AG04450 (cell line): ENCODE measurements at regions not wholly inside any gene's neighbourhood (a gene's known extent, or its start where the extent isn't known, plus 50 kb on each side); places are given as distances from the start of the nearest gene placed in this dataset.

Experiments used
- CTCF ChIA-PET: fragments of 300-600, 350-600 bp; formaldehyde crosslinking; extraction: SDS; loops from one replicate; lab custom pipeline; 2022; ENCODE audit warnings: antibody characterized with exemption, inconsistent platforms; lab: Charles Lee
- POLR2A ChIA-PET: fragments of 350-600 bp; formaldehyde crosslinking; extraction: SDS; loops from one replicate; lab custom pipeline; 2021; ENCODE audit warnings: antibody characterized with exemption, inconsistent platforms; lab: Yijun Ruan, JAX
- DNase-seq: peaks from one replicate; pipeline ENCODE4 v3.0.0-alpha.2; 2011; ENCODE audit warnings: low read depth, low spot score
- H3K27ac ChIP-seq: one replicate; pipeline ENCODE4 v1.5.1; 2012; ENCODE audit warnings: low read depth, low read length, control low read depth
- H3K27me3 ChIP-seq: one replicate; pipeline ENCODE4 v1.6.0; 2012; ENCODE audit warnings: low read length; ENCODE audit not compliant: control insufficient read depth, insufficient read depth
- H3K4me3 ChIP-seq: 2 replicates; pipeline ENCODE4 v1.5.1; 2011; ENCODE audit warnings: mild to moderate bottlenecking, low read depth, low read length, control low read depth
- H3K9me3 ChIP-seq: 2 replicates; pipeline ENCODE4 v1.5.1; 2012; ENCODE audit warnings: low read length; ENCODE audit not compliant: control insufficient read depth, insufficient read depth
- TF ChIP-seq, protein P1 (sequence below): IDR thresholded peaks from 2 replicates; pipeline ENCODE4 v1.5.1; 2011; ENCODE audit warnings: low read depth, low read length, control low read depth, inconsistent platforms

DNA sequence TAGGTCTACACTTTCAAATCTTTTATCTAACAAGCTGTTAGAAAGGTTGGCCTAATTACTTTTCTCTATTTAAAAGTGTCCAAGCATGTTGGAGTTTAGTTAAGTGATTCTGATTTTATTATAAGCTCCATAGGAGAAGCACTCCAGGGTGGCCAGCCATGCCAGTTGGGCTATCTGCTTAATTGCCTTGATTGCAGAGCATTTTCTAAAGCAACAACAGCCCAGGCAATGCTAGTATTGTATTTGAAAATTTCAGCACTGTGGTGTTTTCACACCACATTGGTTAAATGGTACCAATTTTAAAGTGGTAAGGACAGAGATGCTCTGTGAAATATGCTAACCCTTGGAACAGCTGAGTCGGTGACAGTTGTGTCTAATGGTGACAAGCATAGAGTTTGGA lies 510.5 kb upstream of the CDH8 start:
- no peak overlapping the region for H3K4me3 ChIP-seq
- H3K9me3 ChIP-seq, result peaks cover 2% of the 10 kb centered on the region; the same call in 1 of the 2 replicates
- no peak overlapping the region for H3K27ac ChIP-seq
- no peak for DNase-seq
- CTCF ChIA-PET, result no interaction called here
- TF ChIP-seq, protein P1, sequence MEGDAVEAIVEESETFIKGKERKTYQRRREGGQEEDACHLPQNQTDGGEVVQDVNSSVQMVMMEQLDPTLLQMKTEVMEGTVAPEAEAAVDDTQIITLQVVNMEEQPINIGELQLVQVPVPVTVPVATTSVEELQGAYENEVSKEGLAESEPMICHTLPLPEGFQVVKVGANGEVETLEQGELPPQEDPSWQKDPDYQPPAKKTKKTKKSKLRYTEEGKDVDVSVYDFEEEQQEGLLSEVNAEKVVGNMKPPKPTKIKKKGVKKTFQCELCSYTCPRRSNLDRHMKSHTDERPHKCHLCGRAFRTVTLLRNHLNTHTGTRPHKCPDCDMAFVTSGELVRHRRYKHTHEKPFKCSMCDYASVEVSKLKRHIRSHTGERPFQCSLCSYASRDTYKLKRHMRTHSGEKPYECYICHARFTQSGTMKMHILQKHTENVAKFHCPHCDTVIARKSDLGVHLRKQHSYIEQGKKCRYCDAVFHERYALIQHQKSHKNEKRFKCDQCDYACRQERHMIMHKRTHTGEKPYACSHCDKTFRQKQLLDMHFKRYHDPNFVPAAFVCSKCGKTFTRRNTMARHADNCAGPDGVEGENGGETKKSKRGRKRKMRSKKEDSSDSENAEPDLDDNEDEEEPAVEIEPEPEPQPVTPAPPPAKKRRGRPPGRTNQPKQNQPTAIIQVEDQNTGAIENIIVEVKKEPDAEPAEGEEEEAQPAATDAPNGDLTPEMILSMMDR, result no peak
- H3K27me3 ChIP-seq, result no peaks in the 10 kb centered on the region
- POLR2A ChIA-PET, result no interaction called here

DNA sequence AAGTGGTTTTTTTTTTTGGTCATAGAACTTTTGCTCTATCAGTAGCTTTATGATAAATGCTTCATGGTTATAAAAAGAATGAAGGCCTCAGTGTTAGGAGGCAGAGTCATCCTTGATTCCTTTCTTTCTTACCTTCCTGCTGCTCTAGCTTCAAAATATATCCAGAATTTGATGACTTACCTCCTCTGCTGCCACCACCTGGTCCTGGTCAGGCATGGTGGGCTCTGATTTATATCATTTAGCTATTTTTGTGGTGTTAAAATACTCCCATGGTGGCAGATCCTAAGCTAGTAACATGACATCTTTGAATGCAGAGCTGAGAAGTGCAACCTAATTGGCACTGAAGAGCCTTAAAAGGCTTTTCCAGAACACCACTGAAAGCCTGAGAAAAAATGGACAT lies 508.8 kb upstream of the CDH8 start:
- ChIA-PET CTCF (interaction anchor here (0.7 kb wide), 1 partner anchor 319 kb away, joined by 4 read pairs; no protein-coding TSS in a partner anchor), POLR2A (no interaction called here)
- Histone ChIP-seq H3K27ac (no peak overlapping the region), H3K4me3 (no peak overlapping the region), H3K27me3 (no peaks in the 10 kb centered on the region), H3K9me3 (peaks cover 6% of the 10 kb centered on the region; the same call in 1 of the 2 replicates)
- TF ChIP-seq, protein P1, result no peak
- DNase-seq, result no peak

DNA sequence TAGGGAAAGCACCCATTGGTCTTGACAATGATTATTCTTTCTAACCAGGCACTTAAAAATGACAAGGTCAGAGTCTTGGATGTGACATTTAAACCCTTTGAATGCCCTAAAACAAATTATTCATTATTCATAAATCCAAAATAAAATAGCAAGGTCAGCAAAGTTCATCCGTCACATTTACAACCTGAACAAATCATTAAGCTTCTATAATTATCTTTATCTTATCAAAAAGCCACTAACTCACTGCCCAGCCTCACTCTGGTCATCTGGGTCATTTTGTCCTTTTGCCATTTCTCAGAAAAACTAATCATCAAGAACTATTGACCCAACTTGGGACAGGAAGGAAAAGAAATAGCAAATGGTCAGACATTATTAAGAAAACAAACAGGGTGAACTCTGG lies 507.3 kb upstream of the CDH8 start:
- CTCF ChIA-PET, result no interaction called here
- POLR2A ChIA-PET, result no interaction called here
- no peak for DNase-seq
- H3K27ac ChIP-seq, result no peak overlapping the region
- TF ChIP-seq, protein P1, result no peak
- no peaks in the 10 kb centered on the region for H3K27me3 ChIP-seq
- H3K9me3 ChIP-seq, result peaks cover 6% of the 10 kb centered on the region; the same call in 1 of the 2 replicates
- H3K4me3 ChIP-seq, result no peak overlapping the region

- H3K4me3 ChIP-seq, result no peak overlapping the region
- no peak overlapping the region for H3K27ac ChIP-seq
- no peak for DNase-seq
- ChIA-PET POLR2A (no interaction called here), CTCF (no interaction called here)
- TF ChIP-seq, protein P1, result no peak
- H3K9me3 ChIP-seq, result peaks cover 4% of the 10 kb centered on the region; the same call in 1 of the 2 replicates
- H3K27me3 ChIP-seq, result no peaks in the 10 kb centered on the region
Observed at GRCh38 chr16:62539657-62540056, 503.4 kb upstream of the CDH8 start.

GRCh38 chr16:62530426-62530825 lies 494.2 kb upstream of the CDH8 start:
- DNase-seq, result no peak
- no peak overlapping the region for H3K4me3 ChIP-seq
- CTCF ChIA-PET, result no interaction called here
- no peak overlapping the region for H3K27ac ChIP-seq
- H3K9me3 ChIP-seq, result peaks cover 3% of the 10 kb centered on the region; the same call in 1 of the 2 replicates
- POLR2A ChIA-PET, result no interaction called here
- TF ChIP-seq, protein P1, result no peak
- H3K27me3 ChIP-seq, result no peaks in the 10 kb centered on the region
